Osteoblast (primary cell): ENCODE measurements at regions not wholly inside any gene's neighbourhood (a gene's known extent, or its start where the extent isn't known, plus 50 kb on each side); places are given as distances from the start of the nearest gene placed in this dataset.
"Not testable (repeated sequence)": the region's sequence is repeated elsewhere in the genome, so short reads cannot be mapped to it uniquely, and the experiment has no call there.

Experiments used
- DNase-seq: peaks from one replicate; pipeline ENCODE4 v3.0.0; 2011; ENCODE audit warnings: low spot score, mixed read lengths; ENCODE audit not compliant: insufficient read length; ENCODE audit errors: missing footprints
- H2AFZ ChIP-seq: 2 replicates; pipeline ENCODE4 v1.6.0; 2011; ENCODE audit warnings: mild to moderate bottlenecking, low read length
- H3K27ac ChIP-seq: 2 replicates; pipeline ENCODE4 v1.5.1; 2011; ENCODE audit warnings: mild to moderate bottlenecking, low read depth, low read length, moderate library complexity
- H3K27me3 ChIP-seq: 2 replicates; pipeline ENCODE4 v1.6.0; 2012; ENCODE audit warnings: mild to moderate bottlenecking, control low read depth, inconsistent platforms, low read length, moderate library complexity; ENCODE audit not compliant: insufficient read depth
- H3K36me3 ChIP-seq: 2 replicates; pipeline ENCODE4 v1.5.1; 2011; ENCODE audit warnings: mild to moderate bottlenecking, low read length, control low read depth, moderate library complexity; ENCODE audit not compliant: insufficient read depth
- H3K4me1 ChIP-seq: 2 replicates; pipeline ENCODE4 v1.5.1; 2011; ENCODE audit warnings: mild to moderate bottlenecking, low read length, control low read depth, moderate library complexity; ENCODE audit not compliant: insufficient read depth
- H3K4me2 ChIP-seq: 2 replicates; pipeline ENCODE4 v1.6.0; 2011; ENCODE audit warnings: mild to moderate bottlenecking, low read length; ENCODE audit not compliant: insufficient read depth
- H3K4me3 ChIP-seq: fragments of 200-600 bp; sonication (generic); 3 replicates; pipeline ENCODE4 v1.5.1; 2012; ENCODE audit warnings: mild to moderate bottlenecking, low read length, inconsistent platforms; ENCODE audit not compliant: insufficient read depth
- H3K79me2 ChIP-seq: 2 replicates; pipeline ENCODE4 v1.6.0; 2012; ENCODE audit warnings: mild to moderate bottlenecking, low read length, control low read depth, inconsistent platforms; ENCODE audit not compliant: insufficient read depth
- H3K9me3 ChIP-seq: 2 replicates; pipeline ENCODE4 v1.5.1; 2011; ENCODE audit warnings: low read depth, low read length, control low read depth
- H4K20me1 ChIP-seq: 2 replicates; pipeline ENCODE4 v1.6.0; 2012; ENCODE audit warnings: mild to moderate bottlenecking, low read length, control low read depth; ENCODE audit not compliant: insufficient read depth
- TF ChIP-seq, protein P1 (sequence below): IDR thresholded peaks from 2 replicates; pipeline ENCODE4 v1.5.1; 2011; ENCODE audit warnings: mild to moderate bottlenecking, low read depth, low read length, moderate library complexity; ENCODE audit errors: extremely low read depth

DNA sequence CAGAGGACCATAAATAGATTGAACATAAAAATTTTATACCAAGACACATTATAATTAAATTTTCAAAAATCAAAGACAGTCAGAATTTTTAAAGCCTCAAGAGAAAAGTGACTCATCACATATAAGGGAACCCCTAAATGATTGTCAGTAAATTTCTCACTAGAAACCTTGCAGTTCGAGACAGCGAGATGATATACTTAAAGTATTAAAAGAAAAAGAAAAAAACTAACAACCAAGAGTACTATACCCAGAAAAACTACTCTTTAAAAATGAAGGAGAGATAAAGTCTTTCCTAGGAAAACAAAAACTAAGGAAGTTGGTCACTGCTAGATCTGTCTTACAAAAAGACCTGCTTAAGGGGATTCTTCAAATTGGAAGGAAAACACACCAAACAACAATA, 251.4 kb upstream of the MSX2 start:
- Histone ChIP-seq H3K4me1 (no peaks in the 10 kb centered on the region), H3K4me3 (no peak overlapping the region), H2AFZ (no peak overlapping the region), H3K79me2 (no peaks in the 10 kb centered on the region), H3K27me3 (no peaks in the 10 kb centered on the region), H4K20me1 (no peaks in the 10 kb centered on the region), H3K27ac (no peak overlapping the region), H3K36me3 (no peaks in the 10 kb centered on the region), H3K4me2 (no peak overlapping the region), H3K9me3 (no peaks in the 10 kb centered on the region)
- TF ChIP-seq, protein P1, sequence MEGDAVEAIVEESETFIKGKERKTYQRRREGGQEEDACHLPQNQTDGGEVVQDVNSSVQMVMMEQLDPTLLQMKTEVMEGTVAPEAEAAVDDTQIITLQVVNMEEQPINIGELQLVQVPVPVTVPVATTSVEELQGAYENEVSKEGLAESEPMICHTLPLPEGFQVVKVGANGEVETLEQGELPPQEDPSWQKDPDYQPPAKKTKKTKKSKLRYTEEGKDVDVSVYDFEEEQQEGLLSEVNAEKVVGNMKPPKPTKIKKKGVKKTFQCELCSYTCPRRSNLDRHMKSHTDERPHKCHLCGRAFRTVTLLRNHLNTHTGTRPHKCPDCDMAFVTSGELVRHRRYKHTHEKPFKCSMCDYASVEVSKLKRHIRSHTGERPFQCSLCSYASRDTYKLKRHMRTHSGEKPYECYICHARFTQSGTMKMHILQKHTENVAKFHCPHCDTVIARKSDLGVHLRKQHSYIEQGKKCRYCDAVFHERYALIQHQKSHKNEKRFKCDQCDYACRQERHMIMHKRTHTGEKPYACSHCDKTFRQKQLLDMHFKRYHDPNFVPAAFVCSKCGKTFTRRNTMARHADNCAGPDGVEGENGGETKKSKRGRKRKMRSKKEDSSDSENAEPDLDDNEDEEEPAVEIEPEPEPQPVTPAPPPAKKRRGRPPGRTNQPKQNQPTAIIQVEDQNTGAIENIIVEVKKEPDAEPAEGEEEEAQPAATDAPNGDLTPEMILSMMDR = no peak
- DNase-seq = no peak

DNA sequence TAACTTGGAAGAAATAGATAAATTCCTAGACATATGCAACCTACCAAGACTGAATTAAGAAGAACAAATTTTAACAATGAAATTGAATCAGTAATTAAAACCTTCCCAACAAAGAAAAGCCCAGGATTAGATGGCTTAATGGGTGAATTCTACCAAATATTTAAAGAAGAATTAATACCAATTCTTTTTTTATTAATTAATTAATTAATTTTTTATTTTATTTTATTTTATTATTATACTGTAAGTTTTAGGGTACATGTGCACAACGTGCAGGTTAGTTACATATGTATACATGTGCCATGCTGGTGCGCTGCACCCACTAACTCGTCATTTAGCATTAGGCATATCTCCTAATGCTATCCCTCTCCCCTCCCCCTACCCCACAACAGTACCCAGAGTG, 248.4 kb upstream of the MSX2 start:
- H3K4me2 ChIP-seq, H4K20me1 ChIP-seq, H3K27ac ChIP-seq, H2AFZ ChIP-seq, H3K4me1 ChIP-seq, DNase-seq, H3K9me3 ChIP-seq, H3K36me3 ChIP-seq, H3K79me2 ChIP-seq, H3K4me3 ChIP-seq, H3K27me3 ChIP-seq: not testable (repeated sequence)

DNA sequence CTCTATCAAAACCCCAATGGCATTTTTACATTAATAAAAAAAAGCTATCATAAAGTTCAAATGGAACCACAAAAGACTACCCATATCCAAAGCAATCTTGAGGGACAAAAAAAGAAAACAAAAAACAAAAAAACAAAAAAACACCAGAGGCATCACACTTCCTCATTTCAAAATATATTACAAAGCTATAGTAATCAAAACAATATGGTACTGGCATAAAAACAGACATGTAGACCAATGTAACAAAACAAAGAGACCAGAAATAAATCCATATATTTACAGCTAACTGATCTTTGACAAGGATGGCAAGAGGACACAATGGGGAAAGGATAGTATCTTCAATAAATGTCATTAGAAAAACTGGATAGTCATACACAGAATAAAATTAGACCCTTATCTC, 245.1 kb upstream of the MSX2 start:
- TF ChIP-seq, protein P1 = no peak
- no peak overlapping the region for H3K4me2 ChIP-seq

DNA sequence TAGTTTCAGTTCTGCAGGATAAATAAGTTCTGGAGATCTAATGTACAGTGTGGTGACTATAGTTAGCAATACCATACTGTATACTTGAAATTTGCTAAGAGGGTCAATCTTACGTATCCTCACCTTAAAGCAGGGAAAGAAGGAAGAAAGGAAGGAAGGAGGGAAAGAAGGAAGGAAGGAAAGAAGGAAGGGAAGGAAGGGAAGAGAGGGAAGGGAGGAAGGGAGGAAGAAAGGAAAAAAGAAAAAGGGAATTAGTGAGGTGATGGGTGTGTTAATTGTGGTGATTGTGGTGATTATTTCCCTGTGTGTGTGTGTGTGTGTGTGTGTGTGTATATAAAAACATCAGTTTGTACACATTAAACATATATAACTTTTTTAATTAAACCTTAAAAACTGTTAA, 242.6 kb upstream of the MSX2 start:
- H2AFZ ChIP-seq = no peak overlapping the region
- H3K79me2 ChIP-seq = no peaks in the 10 kb centered on the region
- no peak overlapping the region for H3K4me3 ChIP-seq
- DNase-seq = no peak
- H3K27me3 ChIP-seq = no peaks in the 10 kb centered on the region
- H4K20me1 ChIP-seq = no peaks in the 10 kb centered on the region
- H3K4me2 ChIP-seq = no peak overlapping the region
- no peaks in the 10 kb centered on the region for H3K36me3 ChIP-seq
- TF ChIP-seq, protein P1 = no peak
- H3K27ac ChIP-seq = no peak overlapping the region
- no peaks in the 10 kb centered on the region for H3K4me1 ChIP-seq
- peaks cover 4% of the 10 kb centered on the region for H3K9me3 ChIP-seq

More for the DNA sequence above, 245.1 kb upstream of the MSX2 start:
- Histone ChIP-seq H3K27ac (no peak overlapping the region), H3K27me3 (no peaks in the 10 kb centered on the region), H3K9me3 (peaks cover 2% of the 10 kb centered on the region), H3K79me2 (no peaks in the 10 kb centered on the region), H3K4me3 (no peak overlapping the region), H3K4me1 (no peaks in the 10 kb centered on the region), H2AFZ (no peak overlapping the region), H4K20me1 (no peaks in the 10 kb centered on the region), H3K36me3 (no peaks in the 10 kb centered on the region)
- DNase-seq = no peak

DNA sequence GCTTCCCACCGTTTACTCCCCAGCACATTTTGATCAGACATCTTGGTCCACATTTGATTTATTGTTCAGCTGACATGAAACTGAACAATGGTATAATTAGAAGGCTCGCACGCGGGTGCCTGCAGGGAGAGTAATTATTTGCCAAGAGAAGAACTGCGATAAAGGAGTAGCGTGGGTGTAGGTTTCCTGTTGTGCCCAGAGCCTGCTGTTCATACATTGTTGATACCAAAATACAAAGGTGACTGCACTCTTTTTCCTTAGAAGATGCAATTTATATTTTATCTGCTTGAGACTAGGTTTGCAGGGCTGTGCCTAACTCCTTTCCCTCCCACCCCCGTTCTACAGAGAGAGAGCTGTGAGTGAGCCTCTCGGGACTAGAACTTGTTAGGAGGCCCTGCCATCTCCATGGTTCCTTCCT, 241.8 kb upstream of the MSX2 start:
- Histone ChIP-seq H3K36me3 (no peaks in the 10 kb centered on the region), H3K4me2 (no peak overlapping the region), H2AFZ (no peak overlapping the region), H3K27me3 (no peaks in the 10 kb centered on the region), H4K20me1 (no peaks in the 10 kb centered on the region), H3K79me2 (no peaks in the 10 kb centered on the region), H3K9me3 (peaks cover 4% of the 10 kb centered on the region), H3K27ac (no peak overlapping the region), H3K4me3 (no peak overlapping the region), H3K4me1 (no peaks in the 10 kb centered on the region)
- DNase-seq = no peak
- TF ChIP-seq, protein P1 = no peak
